ENCODE measurements at regions not wholly inside any gene's neighbourhood (a gene's known extent, or its start where the extent isn't known, plus 50 kb on each side); places are given as distances from the start of the nearest gene placed in this dataset.

DNA sequence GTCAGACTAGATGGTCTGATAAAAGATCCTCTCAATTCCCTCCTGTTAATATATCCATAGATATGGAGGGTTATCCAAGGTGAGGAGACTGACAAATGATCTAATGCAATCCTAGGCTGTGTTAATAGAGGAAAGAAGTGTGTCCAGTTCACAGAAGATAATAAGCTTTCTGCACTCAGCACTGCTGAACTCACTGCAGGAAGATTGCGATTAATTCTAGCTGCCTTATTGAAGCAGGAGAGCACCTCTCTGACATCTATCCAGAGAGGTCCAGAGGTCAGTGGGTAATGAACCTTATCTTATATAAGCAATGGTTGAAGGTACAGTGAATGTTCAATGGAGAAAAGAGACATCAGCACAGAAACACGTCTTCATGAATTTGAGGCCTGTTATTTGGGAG lies 75.9 kb upstream of the SLC10A2 start (continued):
- TF ChIP-seq RBBP5 (IDR thresholded peaks at IDR 0.05; ENCODE audit: borderline replicate concordance, low read depth, low read length): no peak
- TF ChIP-seq CBX5 (IDR thresholded peaks at IDR 0.05; ENCODE audit: low read depth, low read length): no peak
- no peak for TF ChIP-seq RXRA (IDR thresholded peaks at IDR 0.05; ENCODE audit: insufficient read depth, low read depth, low read length)
